Uterus (tissue), 2 donors: ENCODE measurements at regions not wholly inside any gene's neighbourhood (a gene's known extent, or its start where the extent isn't known, plus 50 kb on each side); places are given as distances from the start of the nearest gene placed in this dataset.

Source experiments
- CTCF ChIP-seq, 4 experiments: fragments of 200-600 bp in 2 of 4; fragments of 450-650 bp in 2 of 4; sonication (generic) in 2 of 4; IDR thresholded peaks; one replicate each; pipeline ENCODE4 v1.5.1; 2016 to 2019; ENCODE audit warnings: antibody characterized with exemption in 4 of 4, mild to moderate bottlenecking in 2 of 4, moderate library complexity in 1 of 4
- POLR2A ChIP-seq, 2 donors: fragments of 450-650 bp; IDR thresholded peaks; one replicate each; pipeline ENCODE4 v1.6.1; 2016; ENCODE audit warnings: antibody characterized with exemption in 2 of 2, mild to moderate bottlenecking in 1 of 2, moderate library complexity in 1 of 2

- TF ChIP-seq CTCF (IDR thresholded peaks at IDR 0.05) = no peak
- TF ChIP-seq POLR2A (IDR thresholded peaks at IDR 0.05) = no peak
These were observed 96.7 kb upstream of the KCNMB2 start for GRCh38 chr3:178439504-178439903.
